HG03521 (cell line): ENCODE measurements at regions not wholly inside any gene's neighbourhood (a gene's known extent, or its start where the extent isn't known, plus 50 kb on each side); places are given as distances from the start of the nearest gene placed in this dataset.
"Not testable (repeated sequence)": the region's sequence is repeated elsewhere in the genome, so short reads cannot be mapped to it uniquely, and the experiment has no call there.

Source experiments
- ATAC-seq: cut with Tn5 transposase; IDR thresholded peaks from one replicate; pipeline ENCODE4 v1.9.1; 2021; ENCODE audit warnings: mild to moderate bottlenecking, moderate library complexity; ENCODE audit not compliant: unreplicated experiment

GRCh38 chr12:59056966-59057365 is 136.7 kb upstream of the LRIG3 start:
- no peak for ATAC-seq

GRCh38 chr12:59055204-59055860 is 135.0 kb upstream of the LRIG3 start:
- ATAC-seq = peak; percentile 58

- ATAC-seq = not testable (repeated sequence)
Measured at GRCh38 chr12:59053266-59053899, 133.1 kb upstream of the LRIG3 start.

- ATAC-seq = no peak
Measured at GRCh38 chr12:59046763-59047534, 126.6 kb upstream of the LRIG3 start.

- ATAC-seq = no peak
Measured at GRCh38 chr12:59044791-59045190, 124.5 kb upstream of the LRIG3 start.

- no peak for ATAC-seq
Measured at GRCh38 chr12:59041241-59042121, 121.2 kb upstream of the LRIG3 start.

GRCh38 chr12:59040656-59041055 is 120.4 kb upstream of the LRIG3 start:
- no peak for ATAC-seq

- no peak for ATAC-seq
Measured at GRCh38 chr12:59040043-59040442, 119.7 kb upstream of the LRIG3 start.

GRCh38 chr12:59039005-59039404 is 118.7 kb upstream of the LRIG3 start:
- no peak for ATAC-seq

- ATAC-seq = no peak
Measured at GRCh38 chr12:59036973-59037762, 116.9 kb upstream of the LRIG3 start.

- ATAC-seq = no peak
Measured at GRCh38 chr12:59036347-59036746, 116.0 kb upstream of the LRIG3 start.

- no peak for ATAC-seq
Measured at GRCh38 chr12:59031313-59031712, 111.0 kb upstream of the LRIG3 start.

GRCh38 chr12:59030415-59030814 is 110.1 kb upstream of the LRIG3 start:
- no peak for ATAC-seq

GRCh38 chr12:59027199-59027598 is 106.9 kb upstream of the LRIG3 start:
- ATAC-seq = no peak

GRCh38 chr12:59023861-59024424 is 103.6 kb upstream of the LRIG3 start:
- ATAC-seq = no peak

- ATAC-seq = no peak
Measured at GRCh38 chr12:59020073-59020946, 100.0 kb upstream of the LRIG3 start.

GRCh38 chr12:59014885-59015284 is 94.6 kb upstream of the LRIG3 start:
- no peak for ATAC-seq

- no peak for ATAC-seq
Measured at GRCh38 chr12:59010941-59011340, 90.6 kb upstream of the LRIG3 start.

- no peak for ATAC-seq
Measured at GRCh38 chr12:59010118-59010517, 89.8 kb upstream of the LRIG3 start.
